Stromal cell of bone marrow (primary cell): ENCODE measurements at regions not wholly inside any gene's neighbourhood (a gene's known extent, or its start where the extent isn't known, plus 50 kb on each side); places are given as distances from the start of the nearest gene placed in this dataset.
"Not testable (repeated sequence)": the region's sequence is repeated elsewhere in the genome, so short reads cannot be mapped to it uniquely, and the experiment has no call there.

ENCODE experiments used
- DNase-seq: peaks from one replicate; pipeline ENCODE4 v3.0.0-alpha.2; 2012; ENCODE audit warnings: low read depth

DNA sequence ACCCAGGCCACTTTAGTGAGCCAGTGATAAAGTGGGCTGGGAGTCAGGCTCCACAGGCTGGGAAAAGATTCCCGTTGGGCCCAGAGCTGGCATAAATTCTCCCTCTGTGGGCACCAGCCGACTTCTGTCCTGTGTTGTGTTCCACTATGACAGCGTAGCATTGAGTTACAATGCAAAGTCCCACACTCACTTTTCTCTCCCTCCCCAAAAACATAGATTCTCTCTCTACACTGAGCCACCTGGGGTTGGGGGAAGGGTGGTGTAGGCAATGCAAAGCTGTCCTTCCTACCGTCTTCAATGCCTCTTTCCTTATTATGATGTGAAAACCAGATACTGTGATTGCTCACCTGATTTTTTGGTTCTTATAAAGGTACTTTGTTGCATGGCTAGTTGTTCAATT is 566.2 kb downstream of the RAPGEF2 start:
- no peak for DNase-seq

DNA sequence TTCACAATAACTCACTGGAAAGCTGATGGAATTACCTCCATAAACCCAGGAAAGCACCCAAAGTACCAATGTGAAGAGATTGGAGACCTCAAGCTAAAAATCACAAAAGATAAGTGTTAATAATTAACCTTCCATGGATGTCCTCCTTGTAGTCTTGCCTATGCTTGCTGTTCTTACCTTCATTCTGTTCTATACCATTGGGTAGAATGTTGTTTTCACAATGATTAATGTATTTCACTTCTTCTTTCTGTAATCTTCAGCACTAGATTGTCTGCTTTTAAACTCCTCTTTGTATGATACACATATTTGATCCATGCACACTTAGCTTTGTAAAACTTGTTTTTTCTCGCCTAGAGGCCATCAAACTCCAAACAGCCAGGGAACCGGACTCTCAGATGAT is 570.3 kb downstream of the RAPGEF2 start:
- no peak for DNase-seq

DNA sequence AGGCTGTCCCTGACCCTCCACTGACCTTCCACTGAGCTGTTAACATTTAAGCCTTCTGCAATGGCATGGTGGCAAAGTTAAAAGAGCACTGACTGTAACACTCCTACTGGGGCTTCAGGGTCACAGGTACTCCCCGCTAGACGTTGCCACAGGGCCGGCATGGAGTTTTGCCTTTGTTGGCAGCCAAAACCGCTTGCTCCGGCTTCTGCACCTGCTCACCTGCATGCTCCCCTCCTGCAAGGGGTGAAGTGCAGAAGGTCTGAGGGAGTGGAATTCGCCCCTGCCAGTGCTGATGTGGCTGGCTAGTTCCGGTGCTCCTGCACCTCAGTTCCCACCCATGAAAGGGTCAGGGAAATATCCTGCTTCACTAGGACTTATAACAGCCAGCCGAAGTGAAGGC is 571.4 kb downstream of the RAPGEF2 start:
- DNase-seq, result no peak

DNA sequence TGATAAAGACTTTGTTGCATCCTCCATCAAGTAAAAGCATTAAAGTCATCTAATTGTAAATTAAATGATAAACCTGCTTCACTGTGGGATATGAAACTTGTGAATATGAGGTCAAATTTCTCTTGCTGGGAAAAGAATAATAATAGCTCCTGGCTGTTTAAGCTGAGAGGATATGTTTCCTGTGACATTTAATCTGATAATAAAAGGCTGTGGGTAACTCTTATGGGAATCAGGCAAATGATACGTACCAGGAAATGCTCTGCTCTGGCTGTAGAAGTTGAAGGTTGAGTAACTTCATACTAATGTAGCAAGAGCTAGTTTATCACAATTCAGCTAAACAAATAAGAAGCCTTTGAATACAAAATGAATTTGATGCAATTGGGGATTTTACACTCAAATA is 574.6 kb downstream of the RAPGEF2 start:
- DNase-seq, result no peak

DNA sequence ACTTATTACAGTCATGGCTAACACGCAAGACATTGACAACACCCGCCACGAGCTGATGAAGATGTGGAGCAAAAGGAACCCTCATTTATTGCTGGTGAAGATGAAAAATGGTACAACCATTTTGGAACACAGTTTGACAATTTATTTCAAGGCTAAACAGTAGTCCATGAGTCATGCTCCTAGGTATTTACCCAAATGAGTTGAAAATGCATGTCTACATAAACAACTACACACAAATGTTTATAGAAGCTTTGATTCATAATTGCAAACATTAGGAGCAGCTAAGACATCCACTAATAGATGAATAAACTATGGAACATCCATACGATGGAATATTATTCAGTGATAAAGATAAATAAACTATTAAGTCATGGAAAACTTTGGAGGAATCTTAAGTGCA is 580.1 kb downstream of the RAPGEF2 start:
- DNase-seq, result no peak

DNA sequence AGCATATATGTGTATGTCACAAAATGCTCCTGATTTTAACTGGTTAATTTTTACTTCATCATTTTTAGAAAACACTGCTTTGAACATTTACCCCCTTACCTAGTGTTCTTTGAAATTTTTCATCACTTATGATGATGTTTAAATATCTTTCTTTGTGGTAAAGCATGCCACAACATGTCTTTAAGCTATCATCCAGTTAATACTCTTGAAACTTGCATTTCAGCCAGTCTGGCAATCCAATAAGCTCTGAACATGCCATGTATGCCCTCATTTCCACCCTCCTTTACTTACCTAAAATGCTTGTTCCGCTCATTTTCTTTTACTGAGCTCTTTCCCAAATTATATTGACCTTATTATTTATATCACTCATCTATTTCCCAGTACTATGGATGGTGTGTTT is 581.2 kb downstream of the RAPGEF2 start:
- DNase-seq, result no peak

DNA sequence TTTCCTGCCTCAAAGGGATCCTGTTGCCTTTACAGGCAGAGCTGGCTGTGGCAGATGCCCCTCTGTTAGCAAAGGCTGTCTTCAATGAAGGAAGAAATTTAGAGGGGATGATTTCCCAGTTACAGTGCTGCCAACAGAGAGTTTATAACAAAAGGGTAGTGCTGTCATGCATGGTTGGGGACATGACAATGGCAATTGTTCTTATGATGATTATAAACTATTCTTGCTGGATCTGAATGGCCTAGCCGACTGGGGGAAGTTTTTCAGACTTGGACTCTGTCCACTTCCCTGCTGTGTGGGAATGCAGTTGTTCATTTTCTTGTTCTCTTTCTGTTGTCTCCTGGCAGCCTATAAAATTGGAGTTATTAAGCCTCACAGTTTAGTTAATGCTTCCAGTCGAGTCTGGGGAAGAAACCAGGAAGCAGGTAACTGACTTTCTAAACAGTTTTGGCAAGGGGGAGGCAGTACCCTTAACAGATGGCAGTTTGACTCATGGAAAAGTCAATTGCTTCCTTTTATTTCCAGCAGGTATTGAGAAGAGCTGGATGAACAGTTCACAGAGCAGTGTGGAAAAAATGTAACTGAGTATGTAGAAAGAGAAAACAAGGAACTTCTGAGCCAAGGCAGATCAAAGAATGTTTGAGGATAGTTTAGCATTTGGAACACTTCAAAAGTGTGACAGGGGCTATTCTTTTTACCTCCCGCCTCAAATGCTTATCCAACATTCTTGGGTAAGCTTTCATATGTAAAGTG is 582.6 kb downstream of the RAPGEF2 start:
- DNase-seq, result no peak

DNA sequence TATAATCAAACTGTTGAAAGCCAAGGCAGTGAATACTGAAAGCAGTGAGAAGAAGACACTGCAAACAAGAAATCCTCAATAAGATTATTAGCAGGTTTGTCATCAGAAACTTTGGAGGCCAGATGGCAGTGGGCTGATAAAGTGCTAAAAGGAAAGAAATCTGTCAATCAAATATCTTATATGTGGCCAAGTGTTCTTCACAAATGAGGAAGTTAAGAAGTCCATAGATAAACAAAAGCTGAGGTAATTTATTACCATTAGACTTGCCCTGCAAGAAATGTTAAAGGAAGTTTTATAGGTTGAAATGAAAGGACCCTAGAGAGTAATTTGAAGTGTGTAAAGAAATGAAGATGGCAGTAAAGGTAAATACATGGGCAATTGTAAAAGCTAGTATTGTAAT is 586.6 kb downstream of the RAPGEF2 start:
- no peak for DNase-seq

DNA sequence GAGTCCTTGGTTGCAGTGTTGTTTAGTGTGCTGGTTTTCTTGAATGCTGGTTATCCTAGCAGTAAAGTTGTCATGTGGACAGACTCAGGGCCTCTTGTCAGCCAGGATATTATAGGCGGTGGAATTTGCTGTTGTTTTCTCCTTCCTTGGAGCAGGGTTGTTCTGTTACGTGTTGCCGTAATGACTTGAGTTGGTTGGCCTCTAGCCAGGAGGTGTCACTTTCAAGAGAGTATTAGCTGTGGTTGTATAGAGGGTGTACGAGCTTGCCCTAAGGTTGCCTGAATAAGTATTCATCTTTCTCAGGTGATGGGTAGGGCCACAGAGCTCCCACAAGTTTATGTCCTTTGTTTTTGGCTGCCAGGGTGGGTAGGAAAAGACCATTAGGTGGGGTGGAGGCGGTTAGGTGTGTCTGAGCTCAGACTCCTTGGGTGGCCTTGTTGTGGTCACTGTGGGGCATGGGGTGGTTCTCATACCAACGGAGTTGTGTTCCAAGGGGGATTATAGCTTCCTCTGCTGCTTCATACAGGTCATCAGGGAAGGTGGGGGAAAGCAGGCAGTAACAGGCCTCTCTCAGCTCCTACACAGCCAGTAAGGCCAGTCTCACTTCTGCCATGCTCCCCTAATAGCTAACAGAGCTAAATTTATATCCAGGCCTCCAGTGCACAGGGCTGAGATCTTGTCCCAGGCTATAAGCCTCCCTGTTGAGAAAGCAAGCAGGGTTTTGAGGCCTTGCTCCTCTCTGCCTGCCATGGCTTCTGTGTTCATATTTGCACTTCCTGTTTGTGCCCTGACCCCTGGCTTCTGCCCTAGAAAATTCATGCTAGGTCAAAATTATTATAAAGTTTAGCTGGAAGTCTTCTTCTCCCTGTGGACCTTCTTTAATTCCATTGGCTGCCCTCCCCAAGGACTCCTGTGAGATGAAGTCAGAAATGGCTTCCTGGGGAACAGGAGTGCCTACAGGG is 594.7 kb downstream of the RAPGEF2 start:
- no peak for DNase-seq

DNA sequence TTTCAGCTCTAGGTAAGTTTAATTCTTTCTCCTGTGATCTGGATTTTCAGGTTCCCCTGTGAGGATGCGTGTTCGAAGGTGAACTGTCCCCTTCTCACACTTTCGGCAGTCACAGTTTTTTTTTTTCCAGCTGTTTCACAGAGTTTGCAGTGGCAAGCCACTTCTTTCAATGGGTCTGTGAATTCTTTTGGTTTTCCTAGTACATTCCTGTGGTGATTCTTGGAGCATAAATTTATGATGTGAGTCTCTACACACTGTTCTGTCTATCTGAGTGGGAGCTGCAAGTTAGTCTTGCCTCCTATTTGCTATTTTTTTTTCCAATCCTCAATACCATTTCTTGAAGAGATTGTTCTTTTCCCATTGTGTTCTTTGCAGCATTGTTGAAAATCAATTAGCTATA is 595.5 kb downstream of the RAPGEF2 start:
- DNase-seq, result peak; percentile 8

DNA sequence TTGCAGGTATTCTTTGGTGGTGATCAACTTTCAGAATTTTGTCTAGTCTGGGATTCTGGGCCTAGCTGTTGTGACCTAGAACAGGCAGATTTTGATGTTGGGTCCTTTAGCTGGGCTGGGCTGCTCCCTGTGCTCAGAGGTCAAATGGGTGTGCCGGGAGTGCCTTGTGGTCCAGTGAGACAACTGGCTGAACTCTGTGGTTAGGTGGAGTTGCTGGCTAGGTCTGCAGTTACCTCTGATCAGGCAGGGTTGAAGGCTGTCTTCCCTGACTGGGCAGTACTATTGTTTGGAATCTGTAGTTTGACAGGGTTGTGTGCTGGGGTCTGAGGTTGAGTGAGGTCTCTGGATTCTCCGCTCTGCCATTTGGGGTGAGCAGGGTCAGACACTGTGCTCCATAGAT is 599.3 kb downstream of the RAPGEF2 start:
- DNase-seq, result no peak

DNA sequence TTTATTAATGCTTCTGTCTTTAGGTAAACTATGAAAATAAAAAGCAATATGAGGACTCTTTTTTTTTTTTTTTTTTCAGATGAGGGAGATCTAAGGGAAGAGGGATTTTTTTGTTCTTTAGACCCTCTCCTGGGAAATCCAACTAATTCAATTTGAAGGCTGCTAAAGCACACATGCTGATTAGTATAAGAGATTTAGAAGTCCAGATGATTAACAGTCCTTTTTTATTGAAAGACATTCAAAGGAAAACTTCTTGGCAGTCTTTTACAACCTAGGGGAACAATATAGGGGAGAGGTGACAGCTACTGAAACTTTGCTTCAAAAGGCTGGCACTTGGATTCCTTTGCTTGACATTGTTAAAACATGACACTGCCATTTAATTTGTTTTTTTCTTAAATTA is 602.5 kb downstream of the RAPGEF2 start:
- DNase-seq, result no peak

DNA sequence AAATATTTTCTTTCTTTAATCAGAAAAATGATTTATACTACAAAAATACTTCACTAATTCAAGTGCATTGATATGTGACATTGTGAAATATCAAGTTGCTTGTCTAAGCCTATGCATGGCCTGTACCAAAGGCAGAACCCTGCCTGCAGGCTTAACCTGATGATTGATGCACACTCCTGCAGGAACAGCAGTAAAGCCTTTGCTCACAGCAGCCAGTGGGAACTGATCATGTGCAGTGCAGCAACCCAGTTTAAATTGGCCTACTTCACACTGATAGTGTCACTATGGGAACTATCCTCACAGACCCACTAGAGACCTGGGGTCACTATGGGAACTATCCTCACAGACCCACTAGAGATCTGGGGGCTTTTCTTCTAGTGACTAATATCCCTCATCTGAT is 603.8 kb downstream of the RAPGEF2 start:
- DNase-seq, result no peak

DNA sequence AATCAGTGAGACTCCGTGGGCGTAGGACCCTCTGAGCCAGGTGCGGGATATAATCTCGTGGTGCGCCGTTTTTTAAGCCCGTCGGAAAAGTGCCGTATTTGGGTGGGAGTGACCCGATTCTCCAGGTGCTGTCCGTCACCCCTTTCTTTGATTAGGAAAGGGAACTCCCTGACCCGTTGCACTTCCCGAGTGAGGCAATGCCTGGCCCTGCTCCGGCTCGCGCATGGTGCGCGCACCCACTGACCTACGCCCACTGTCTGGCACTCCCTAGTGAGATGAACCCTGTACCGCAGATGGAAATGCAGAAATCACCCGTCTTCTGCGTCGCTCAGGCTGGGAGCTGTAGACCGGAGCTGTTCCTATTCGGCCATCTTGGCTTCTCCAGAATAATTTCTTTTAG is 612.3 kb downstream of the RAPGEF2 start:
- not testable (repeated sequence) for DNase-seq

DNA sequence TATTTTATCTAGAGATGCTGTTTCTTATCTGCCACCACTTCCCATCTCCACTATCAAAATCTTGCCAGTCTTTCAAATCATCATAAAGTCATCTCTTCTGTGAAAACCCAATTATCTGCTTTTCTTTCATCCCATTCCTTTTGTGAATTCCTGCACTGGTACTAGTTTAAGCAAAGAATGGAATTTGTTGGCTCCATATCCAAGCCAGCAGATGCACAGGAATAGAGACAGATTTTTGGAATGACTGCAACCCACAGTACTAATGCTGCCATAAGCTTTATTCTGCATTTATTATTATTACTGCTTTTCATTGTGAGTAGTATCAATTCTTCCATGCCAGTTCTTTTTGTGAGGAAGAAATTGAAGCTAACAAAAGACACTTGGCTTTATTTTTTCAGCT is 616.7 kb downstream of the RAPGEF2 start:
- DNase-seq, result no peak

DNA sequence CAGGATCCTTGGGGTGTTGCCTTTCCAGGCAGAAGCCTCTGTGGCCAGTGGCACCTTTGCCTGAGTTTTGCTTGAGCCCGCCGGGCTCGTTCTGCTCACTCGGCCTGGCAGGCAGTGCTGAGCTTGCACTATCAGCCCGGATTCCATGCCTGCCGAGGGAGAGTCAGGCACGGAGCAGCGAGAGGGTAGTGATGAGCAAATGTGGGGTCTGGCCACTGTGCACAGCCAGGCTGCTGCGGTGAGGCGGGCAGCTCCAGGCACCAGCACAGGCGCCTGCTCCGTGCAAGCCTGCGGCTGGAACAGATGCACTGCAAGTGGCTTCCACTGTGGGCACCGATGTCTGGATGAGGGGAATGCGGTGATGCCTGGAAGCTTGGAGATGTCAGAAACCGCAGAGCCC is 619.2 kb downstream of the RAPGEF2 start:
- DNase-seq, result no peak

DNA sequence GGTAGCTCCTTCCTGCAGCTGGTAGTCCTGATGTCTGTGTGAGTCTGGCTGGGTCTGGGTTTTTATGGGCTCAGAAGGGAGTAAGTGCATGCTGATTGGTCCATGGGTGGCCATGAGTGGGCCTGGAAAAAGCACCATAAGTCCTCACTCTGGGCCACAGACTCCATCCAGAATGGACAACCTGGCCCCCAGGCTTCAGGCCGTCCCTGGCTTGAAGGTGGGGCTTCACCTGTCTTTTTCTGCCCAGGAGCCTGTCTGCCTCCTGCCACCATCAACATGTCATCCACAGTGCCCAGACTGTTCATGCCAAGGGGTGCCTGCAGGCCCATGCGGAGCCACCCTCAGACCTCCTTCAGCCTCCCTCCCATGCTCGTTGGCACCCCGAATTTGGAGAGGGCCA is 620.0 kb downstream of the RAPGEF2 start:
- DNase-seq, result no peak

DNA sequence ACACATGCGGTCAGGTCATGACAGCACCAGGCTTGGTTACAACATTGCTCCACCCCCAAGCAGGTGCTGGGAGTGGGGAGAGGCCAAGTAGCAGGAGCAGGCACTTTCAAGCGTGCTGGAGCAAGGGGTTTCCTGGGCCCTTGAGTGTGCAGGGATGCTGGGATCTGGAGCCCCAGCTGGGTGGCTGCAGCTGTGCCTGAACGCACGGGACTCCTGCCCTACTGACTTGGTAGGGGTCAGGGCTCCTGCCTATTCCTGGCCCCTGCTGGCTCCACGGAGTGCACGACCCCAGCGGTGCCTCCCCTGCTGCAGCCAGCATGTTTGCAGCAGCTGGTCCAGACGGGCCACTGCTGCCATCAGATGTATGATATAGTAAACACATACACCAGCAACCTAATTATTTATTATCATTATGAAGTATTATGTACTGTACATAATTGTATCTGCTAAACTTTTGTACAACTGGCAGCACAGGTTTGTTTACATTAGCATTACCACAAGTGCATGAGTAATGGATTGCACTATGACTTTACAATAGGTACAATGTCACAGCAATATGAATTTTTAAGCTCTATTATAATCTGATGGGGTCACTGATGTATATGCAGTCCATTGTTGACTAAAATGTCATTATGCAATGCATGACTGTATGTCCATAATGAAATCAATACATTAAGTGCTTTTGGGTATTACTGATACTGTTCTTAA is 620.6 kb downstream of the RAPGEF2 start:
- DNase-seq, result no peak

DNA sequence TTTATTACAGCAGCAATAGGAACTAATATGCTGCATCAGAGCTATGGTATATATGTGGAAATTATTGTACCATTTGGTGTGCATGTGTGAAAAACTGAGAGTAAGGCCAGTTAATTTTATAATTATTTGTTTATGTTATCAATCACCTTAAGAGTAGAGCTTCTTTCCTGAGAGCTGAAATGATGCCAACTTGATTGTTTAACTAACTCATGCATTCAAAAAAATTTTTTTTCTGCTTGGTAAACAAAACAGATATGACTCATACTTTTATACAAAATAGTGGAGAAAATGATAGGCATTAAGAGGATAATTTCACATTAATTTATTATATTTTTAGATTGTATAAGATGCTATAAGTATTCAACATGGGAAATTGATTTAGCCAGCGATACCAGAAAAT is 622.7 kb downstream of the RAPGEF2 start:
- no peak for DNase-seq

DNA sequence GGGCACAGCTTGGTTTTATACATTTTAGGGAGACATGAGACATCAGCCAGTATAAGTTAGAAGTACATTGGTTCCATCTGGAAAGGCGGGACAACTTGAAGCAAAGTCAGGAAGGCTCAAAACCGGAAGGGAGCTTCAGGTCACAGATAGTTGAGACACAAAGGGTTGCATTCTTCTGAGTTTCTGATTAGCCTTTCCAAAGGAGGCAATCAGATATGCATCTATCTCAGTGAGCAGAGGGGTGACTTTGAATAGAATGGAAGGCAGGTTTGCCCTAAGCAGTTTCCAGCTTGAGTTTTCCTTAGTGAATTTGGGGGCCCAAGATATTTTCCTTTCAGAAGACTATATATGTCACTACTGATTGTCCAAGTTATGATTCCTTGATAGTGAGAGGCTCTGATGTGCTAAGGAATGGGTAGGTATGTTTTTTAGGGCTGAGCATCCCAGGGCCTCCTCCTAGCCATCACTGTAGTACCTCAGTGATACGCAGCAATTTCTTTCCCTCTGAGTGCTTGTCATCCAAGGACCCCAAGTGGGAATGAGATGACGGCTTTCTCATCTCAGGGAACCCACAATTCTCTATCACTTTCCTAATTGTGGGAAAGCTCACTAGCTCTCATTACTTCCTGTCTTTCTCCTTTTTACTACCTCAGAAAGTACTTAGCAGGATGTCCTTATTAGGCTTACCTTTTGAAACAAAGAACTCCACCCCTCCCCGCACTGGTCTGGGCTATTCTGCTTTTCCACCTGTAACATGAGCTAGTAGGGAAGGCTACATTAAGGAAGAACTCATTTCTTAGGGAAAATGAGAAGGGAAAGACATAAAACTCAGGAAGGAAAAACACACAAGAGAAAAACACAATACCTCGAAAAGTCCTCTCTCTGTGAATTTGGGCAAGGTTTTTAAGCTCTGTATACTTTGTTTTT is 632.7 kb downstream of the RAPGEF2 start:
- no peak for DNase-seq

DNA sequence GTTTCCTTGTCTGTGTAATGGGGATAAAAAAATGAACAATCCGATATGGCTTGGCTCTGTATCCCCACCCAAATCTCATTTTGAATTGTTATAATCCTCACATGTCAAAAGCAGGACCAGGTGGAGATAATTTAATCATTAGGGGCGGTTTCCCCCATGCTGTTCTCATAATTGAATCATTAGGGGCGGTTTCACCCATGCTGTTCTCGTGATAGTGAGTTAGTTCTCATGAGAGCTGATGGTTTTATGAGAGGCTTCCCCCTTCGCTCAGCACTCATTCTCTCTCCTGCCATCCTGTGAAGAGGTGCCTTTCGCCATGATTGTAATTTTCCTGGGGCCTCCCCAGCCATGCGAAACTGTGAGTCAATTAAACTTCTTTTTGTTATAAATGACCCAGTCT is 633.5 kb downstream of the RAPGEF2 start:
- no peak for DNase-seq

DNA sequence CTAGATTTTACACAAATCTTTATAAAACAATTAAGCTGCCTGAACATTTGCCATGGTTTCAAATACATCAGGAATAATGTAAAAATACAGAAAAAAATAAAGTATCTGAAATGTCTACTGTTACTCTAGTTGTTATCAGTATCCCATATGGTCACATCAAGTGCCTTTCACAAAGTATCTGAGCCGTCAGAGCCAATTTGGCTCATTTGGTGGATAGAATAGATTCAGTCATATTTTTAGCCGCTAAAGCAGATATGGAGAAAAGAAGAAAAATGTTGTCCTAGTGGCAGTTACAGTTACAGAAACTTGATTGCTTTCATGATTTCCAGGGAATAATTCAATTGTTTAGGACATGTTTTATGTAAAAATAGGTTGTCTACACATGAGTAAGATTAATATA is 641.1 kb downstream of the RAPGEF2 start:
- no peak for DNase-seq
